GM21529 (cell line): ENCODE measurements at regions not wholly inside any gene's neighbourhood (a gene's known extent, or its start where the extent isn't known, plus 50 kb on each side); places are given as distances from the start of the nearest gene placed in this dataset.
"Not testable (repeated sequence)": the region's sequence is repeated elsewhere in the genome, so short reads cannot be mapped to it uniquely, and the experiment has no call there.

Experiments
- ATAC-seq: cut with Tn5 transposase; IDR thresholded peaks from one replicate; pipeline ENCODE4 v1.9.1; 2021; ENCODE audit not compliant: unreplicated experiment

GRCh38 chr3:135549928-135550494 lies 415.5 kb upstream of the PPP2R3A start:
- no peak for ATAC-seq

- ATAC-seq, result no peak
Measured at GRCh38 chr3:135556174-135556573, 409.4 kb upstream of the PPP2R3A start.

- no peak for ATAC-seq
Measured at GRCh38 chr3:135558150-135558783, 407.3 kb upstream of the PPP2R3A start.

GRCh38 chr3:135558906-135559305 lies 406.6 kb upstream of the PPP2R3A start:
- ATAC-seq, result no peak

GRCh38 chr3:135559802-135560201 lies 405.7 kb upstream of the PPP2R3A start:
- no peak for ATAC-seq

- no peak for ATAC-seq
Measured at GRCh38 chr3:135560847-135561246, 404.7 kb upstream of the PPP2R3A start.

- ATAC-seq, result no peak
Measured at GRCh38 chr3:135564696-135565095, 400.8 kb upstream of the PPP2R3A start.

- ATAC-seq, result no peak
Measured at GRCh38 chr3:135565546-135565945, 400.0 kb upstream of the PPP2R3A start.

- no peak for ATAC-seq
Measured at GRCh38 chr3:135567223-135567622, 398.3 kb upstream of the PPP2R3A start.

GRCh38 chr3:135576751-135577150 lies 388.8 kb upstream of the PPP2R3A start:
- ATAC-seq, result no peak

GRCh38 chr3:135581806-135582205 lies 383.7 kb upstream of the PPP2R3A start:
- no peak for ATAC-seq

GRCh38 chr3:135582800-135583199 lies 382.7 kb upstream of the PPP2R3A start:
- no peak for ATAC-seq

GRCh38 chr3:135596563-135596962 lies 369.0 kb upstream of the PPP2R3A start:
- no peak for ATAC-seq

GRCh38 chr3:135597855-135598254 lies 367.7 kb upstream of the PPP2R3A start:
- ATAC-seq, result no peak

GRCh38 chr3:135598597-135598996 lies 366.9 kb upstream of the PPP2R3A start:
- ATAC-seq, result no peak

GRCh38 chr3:135604512-135604911 lies 361.0 kb upstream of the PPP2R3A start:
- not testable (repeated sequence) for ATAC-seq

GRCh38 chr3:135618123-135618522 lies 347.4 kb upstream of the PPP2R3A start:
- ATAC-seq, result no peak

- no peak for ATAC-seq
Measured at GRCh38 chr3:135621184-135621920, 344.2 kb upstream of the PPP2R3A start.

GRCh38 chr3:135622215-135622614 lies 343.3 kb upstream of the PPP2R3A start:
- ATAC-seq, result no peak

- ATAC-seq, result no peak
Measured at GRCh38 chr3:135622656-135623055, 342.9 kb upstream of the PPP2R3A start.

GRCh38 chr3:135623558-135623957 lies 342.0 kb upstream of the PPP2R3A start:
- ATAC-seq, result no peak

- ATAC-seq, result no peak
Measured at GRCh38 chr3:135627057-135627456, 338.5 kb upstream of the PPP2R3A start.
